HG03520 (cell line): ENCODE measurements at regions not wholly inside any gene's neighbourhood (a gene's known extent, or its start where the extent isn't known, plus 50 kb on each side); places are given as distances from the start of the nearest gene placed in this dataset.
"Not testable (repeated sequence)": the region's sequence is repeated elsewhere in the genome, so short reads cannot be mapped to it uniquely, and the experiment has no call there.

Experiments
- ATAC-seq: cut with Tn5 transposase; IDR thresholded peaks from one replicate; pipeline ENCODE4 v1.9.1; 2021; ENCODE audit warnings: mild to moderate bottlenecking, moderate library complexity; ENCODE audit not compliant: unreplicated experiment

DNA sequence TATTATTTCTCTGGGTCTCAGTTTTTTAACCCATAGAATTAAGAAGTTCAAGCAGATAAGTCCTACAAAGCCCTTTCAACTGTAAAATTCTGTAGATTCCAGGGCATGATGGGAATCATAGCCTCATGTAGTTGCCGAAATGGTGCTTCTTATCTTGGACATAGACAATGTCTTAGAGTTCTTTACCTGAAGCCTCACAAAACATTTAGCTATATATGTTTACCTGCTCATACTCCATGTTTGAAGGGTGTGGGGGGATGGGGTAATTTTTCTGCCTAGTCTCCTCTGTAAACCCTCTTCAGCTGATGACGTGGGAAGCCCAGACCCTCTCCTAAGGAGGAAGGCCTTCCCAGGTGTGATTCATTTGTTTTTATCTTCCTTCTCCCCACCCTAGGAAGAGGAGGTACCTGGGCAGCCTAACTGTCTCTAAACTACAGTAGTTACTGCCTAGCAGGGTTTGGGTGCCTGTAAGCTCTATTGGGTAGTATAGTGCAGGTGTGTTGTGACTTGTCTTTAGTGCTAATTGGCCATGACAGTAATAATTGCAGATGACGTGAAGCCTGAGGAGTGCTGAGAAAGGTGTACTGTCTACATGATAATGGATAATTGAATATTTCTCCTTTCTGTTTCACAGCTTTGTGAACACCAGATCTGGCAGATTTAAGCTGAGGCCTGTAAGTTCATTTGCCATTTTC, 230.8 kb downstream of the TFAP2B start:
- ATAC-seq = no peak

GRCh38 chr6:51049983-51050877, 231.6 kb downstream of the TFAP2B start:
- ATAC-seq = no peak

DNA sequence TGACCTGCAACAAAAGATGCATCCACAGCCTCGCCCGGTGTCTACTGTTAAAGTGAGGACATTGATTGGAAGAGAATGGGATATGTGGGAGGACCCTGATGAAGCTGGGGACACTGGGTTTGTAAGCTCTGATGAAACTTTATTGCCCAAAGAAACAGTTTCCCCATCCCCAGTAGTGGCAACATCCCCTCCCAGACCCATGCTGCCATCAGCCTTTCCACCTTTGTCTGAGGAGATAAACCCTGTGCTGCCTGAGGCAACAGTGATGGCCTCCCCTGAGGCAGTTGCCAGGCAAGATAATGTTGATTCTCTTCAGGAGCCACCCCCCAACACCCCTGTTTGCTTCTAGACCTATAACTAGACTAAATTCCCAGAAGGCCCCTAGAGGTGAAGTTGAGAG, 234.0 kb downstream of the TFAP2B start:
- not testable (repeated sequence) for ATAC-seq

- not testable (repeated sequence) for ATAC-seq
Observed at GRCh38 chr6:51055316-51055715, 236.6 kb downstream of the TFAP2B start.

GRCh38 chr6:51057296-51057695, 238.6 kb downstream of the TFAP2B start:
- no peak for ATAC-seq

DNA sequence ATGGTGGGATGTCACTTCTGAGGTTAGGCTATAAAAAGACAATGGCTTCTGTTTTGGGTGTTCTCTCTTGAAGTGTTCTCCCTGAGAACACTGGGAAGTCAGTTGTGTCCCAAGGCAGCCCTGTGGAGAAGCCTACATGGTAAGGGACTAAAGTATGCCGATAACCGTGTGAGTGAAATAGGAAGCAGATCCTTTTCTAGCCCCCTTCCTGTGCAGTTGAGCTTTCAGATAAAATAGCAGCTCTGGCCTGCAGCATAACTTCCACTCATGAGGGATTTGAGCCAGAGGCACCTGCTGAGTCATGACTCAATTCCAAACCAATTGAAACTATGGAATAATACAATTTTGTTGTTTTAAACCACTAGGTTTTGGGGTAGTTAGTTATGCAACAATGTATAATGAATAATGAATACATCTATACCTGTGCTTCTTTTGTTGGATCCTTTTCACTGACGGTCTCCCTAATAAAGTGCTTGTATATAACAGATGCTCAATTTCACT, 241.6 kb downstream of the TFAP2B start:
- no peak for ATAC-seq

- no peak for ATAC-seq
Observed at GRCh38 chr6:51062166-51062722, 243.6 kb downstream of the TFAP2B start.

GRCh38 chr6:51077821-51078518, 259.3 kb downstream of the TFAP2B start:
- ATAC-seq = no peak

- no peak for ATAC-seq
Observed at GRCh38 chr6:51090343-51090742, 271.7 kb downstream of the TFAP2B start.

DNA sequence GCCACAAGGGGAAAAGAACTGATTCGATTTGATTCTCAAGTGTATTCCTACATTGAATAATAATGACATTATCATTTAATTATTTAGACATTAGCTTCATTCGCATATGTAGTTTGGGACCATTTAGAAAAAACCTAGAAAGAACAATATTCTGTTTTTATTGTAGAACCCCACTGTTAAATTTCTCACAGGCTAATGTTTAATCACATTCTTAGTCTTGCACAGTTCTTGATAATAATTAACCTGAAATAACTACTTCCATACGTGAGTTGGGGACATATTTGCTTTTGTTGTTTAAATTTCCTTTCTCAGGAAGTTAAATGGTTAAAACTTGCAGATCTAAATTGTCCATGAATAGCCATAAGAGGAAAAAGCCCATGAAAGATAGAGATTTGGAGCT, 275.2 kb downstream of the TFAP2B start:
- no peak for ATAC-seq

DNA sequence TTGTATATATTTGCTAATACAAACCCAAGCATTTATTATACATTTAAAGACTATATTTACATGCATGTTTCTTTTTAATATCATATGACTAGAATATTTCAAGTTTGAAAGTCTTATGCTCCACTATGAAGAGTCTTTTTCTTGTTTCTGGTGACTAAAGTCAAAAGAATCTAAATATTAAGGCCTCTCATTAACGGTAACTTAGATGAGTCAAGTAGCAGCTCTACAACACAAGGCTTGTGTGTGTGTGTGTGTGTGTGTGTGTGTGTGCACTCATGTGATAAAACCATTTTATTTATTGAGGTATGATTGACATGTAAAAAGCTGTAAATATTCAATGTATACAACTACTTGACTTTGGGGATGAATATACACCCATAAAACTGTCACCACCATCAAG, 275.6 kb downstream of the TFAP2B start:
- ATAC-seq = no peak

- no peak for ATAC-seq
Observed at GRCh38 chr6:51098246-51098645, 279.6 kb downstream of the TFAP2B start.

GRCh38 chr6:51098791-51099190, 280.1 kb downstream of the TFAP2B start:
- no peak for ATAC-seq

DNA sequence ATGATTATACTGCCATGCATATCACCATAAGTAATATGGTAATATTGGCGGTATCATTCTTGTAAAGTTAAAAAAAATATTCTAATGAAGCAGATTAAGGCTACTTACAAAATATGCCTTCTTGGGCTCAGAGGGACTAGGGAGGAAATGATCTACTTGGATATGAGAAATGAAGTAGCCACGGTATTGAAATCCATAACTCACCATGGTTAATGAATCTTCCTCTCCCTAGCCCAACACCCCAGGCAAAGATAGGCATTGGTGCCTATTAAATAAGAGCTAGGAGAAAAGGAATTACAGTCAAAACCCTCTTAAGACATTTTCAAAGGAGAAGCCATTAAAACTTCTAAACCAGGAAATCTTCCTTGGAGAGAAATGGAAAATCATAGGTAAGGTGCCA, 280.5 kb downstream of the TFAP2B start:
- ATAC-seq = no peak

- ATAC-seq = no peak
Observed at GRCh38 chr6:51105357-51105756, 286.7 kb downstream of the TFAP2B start.

DNA sequence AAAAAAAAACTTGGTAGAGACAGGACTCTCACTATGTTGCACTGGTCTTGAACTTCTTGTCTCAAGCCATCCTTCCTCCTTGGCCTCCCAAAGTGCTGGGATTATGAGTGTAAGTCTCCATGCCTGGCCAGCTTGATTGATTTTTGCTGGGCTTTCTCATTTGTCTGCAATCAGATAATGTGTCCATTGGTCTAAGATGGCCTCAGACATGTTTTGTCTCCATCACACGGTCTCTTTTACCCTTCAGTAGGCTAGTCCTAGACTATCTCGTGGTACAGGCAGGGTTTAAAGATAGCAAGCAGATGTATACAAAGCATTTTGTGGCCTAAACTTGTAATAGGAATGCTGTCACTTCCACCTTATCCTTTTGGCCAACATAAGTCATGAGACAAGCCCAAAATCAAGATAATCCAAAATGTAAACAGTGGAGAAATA, 289.1 kb downstream of the TFAP2B start:
- ATAC-seq = no peak

- no peak for ATAC-seq
Observed at GRCh38 chr6:51108563-51109234, 290.0 kb downstream of the TFAP2B start.

DNA sequence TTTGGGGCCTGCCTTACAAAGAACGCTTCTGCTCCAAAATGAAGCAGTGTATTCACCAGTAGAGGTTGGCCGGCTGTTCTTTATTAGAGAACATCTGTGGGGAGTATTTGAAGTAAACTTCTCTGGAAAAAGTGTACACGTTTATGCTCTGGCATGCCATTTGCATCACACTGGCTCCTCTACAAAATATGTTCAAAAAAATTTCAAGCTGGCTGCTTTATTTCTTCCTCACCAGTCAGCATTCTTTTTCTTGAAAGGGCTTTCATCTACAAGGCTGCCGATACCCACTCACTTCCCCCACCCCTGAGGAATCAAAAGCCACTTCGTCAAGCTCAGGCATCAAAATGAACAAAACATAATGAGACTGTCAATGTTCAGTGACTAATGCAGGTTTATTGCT, 294.1 kb downstream of the TFAP2B start:
- ATAC-seq = no peak

GRCh38 chr6:51116723-51117122, 298.1 kb downstream of the TFAP2B start:
- ATAC-seq = no peak

DNA sequence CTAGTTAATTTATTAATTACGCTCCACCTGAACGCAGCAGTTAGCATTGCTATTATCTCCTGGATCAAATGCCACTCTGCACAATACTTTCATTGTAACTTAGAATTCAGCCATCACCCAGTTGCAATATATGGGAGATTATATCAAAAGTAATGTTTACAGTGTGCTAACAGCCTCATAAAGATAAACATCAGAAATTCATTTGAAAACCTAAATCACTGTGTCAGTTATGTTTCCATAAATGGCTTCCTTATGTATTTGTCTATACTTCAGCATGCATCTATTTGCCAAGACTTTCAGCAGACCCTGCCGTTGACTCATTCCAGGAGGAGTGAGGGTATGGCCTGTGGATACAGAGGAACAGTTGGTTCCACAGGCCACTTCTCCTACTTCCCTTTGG, 300.1 kb downstream of the TFAP2B start:
- no peak for ATAC-seq

- ATAC-seq = no peak
Observed at GRCh38 chr6:51120016-51120415, 301.3 kb downstream of the TFAP2B start.
